ENCODE measurements at regions not wholly inside any gene's neighbourhood (a gene's known extent, or its start where the extent isn't known, plus 50 kb on each side); places are given as distances from the start of the nearest gene placed in this dataset.

DNA sequence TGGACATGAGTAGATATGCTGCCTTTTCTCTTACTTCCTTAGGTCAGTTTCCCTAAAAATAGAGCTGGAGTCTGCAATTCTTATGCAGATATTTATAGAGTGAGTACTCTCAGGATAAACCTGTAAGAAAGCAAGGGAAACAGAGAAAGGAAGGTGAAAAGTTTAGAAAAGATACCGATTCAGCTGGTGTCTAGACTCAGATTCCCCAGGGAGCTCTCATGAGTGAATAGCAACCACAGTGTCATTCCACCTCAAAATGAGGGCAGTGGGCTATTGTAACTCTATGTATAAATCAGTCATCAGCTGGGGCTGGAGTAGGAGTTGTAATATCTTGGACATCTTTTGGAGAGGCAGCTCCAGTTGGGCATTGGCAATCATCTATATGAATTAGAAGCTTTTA, 1485.1 kb upstream of the TMEFF2 start:
- Histone ChIP-seq H3K27ac (ENCODE audit: low read depth in 2 of 2, low read length in 2 of 2) (no peak overlapping the region), H3K9ac (ENCODE audit: low read length in 3 of 3) (no peak overlapping the region), H3K4me1 (ENCODE audit: control insufficient read depth in 2 of 3, insufficient read depth in 2 of 3, low read depth in 1 of 3, low read length in 3 of 3) (no peaks in the 10 kb centered on the region), H3K36me3 (ENCODE audit: control insufficient read depth in 2 of 3, insufficient read depth in 3 of 3, low read length in 3 of 3) (no peaks in the 10 kb centered on the region), H3K4me3 (ENCODE audit: low read length in 3 of 3) (no peak overlapping the region), H3K27me3 (ENCODE audit: control insufficient read depth, insufficient read depth, low read length) (no peaks in the 10 kb centered on the region), H3K9me3 (ENCODE audit: control insufficient read depth in 2 of 3, insufficient read depth in 1 of 3, low read length in 3 of 3) (no peaks in the 10 kb centered on the region)
- TF ChIP-seq, protein P1, sequence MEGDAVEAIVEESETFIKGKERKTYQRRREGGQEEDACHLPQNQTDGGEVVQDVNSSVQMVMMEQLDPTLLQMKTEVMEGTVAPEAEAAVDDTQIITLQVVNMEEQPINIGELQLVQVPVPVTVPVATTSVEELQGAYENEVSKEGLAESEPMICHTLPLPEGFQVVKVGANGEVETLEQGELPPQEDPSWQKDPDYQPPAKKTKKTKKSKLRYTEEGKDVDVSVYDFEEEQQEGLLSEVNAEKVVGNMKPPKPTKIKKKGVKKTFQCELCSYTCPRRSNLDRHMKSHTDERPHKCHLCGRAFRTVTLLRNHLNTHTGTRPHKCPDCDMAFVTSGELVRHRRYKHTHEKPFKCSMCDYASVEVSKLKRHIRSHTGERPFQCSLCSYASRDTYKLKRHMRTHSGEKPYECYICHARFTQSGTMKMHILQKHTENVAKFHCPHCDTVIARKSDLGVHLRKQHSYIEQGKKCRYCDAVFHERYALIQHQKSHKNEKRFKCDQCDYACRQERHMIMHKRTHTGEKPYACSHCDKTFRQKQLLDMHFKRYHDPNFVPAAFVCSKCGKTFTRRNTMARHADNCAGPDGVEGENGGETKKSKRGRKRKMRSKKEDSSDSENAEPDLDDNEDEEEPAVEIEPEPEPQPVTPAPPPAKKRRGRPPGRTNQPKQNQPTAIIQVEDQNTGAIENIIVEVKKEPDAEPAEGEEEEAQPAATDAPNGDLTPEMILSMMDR (IDR thresholded peaks at IDR 0.05; ENCODE audit: borderline replicate concordance, extremely low read depth, insufficient read depth), result no peak
- intact Hi-C loops (cut with DNase I), result no loop called here
- DNase-seq (no peak), FAIRE-seq (no peak)

DNA sequence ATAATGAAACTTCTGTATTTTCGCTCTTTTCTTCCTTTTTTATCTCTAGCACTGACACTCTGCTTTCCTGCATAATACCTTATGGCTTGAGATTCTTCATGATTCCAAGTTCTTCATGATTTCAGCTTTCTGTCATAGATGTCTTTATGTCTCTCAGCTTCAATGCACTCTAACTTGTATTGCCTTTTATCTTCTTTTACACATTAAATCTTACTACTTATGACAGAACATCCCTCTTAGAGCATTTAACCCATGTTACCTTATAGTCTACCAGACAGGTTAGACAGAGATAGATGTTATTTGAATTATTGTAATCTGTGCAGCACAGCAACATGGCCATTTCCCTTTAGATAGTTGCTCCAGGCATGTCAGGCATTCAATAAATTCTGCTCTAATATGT, 1475.7 kb upstream of the TMEFF2 start:
- DNase-seq (no peak), FAIRE-seq (no peak)
- Histone ChIP-seq H3K9me3 (ENCODE audit: control insufficient read depth in 2 of 3, insufficient read depth in 1 of 3, low read length in 3 of 3) (peaks cover 0 to 3% (median 0%) of the 10 kb centered on the region in 3 donors), H3K4me1 (ENCODE audit: control insufficient read depth in 2 of 3, insufficient read depth in 2 of 3, low read depth in 1 of 3, low read length in 3 of 3) (no peaks in the 10 kb centered on the region), H3K27me3 (ENCODE audit: control insufficient read depth, insufficient read depth, low read length) (no peaks in the 10 kb centered on the region), H3K27ac (ENCODE audit: low read depth in 2 of 2, low read length in 2 of 2) (no peak overlapping the region), H3K36me3 (ENCODE audit: control insufficient read depth in 2 of 3, insufficient read depth in 3 of 3, low read length in 3 of 3) (no peaks in the 10 kb centered on the region), H3K9ac (ENCODE audit: low read length in 3 of 3) (no peak overlapping the region), H3K4me3 (ENCODE audit: low read length in 3 of 3) (no peak overlapping the region)
- TF ChIP-seq, protein P1 (IDR thresholded peaks at IDR 0.05; ENCODE audit: borderline replicate concordance, extremely low read depth, insufficient read depth), result no peak
- intact Hi-C loops (cut with DNase I), result no loop called here

DNA sequence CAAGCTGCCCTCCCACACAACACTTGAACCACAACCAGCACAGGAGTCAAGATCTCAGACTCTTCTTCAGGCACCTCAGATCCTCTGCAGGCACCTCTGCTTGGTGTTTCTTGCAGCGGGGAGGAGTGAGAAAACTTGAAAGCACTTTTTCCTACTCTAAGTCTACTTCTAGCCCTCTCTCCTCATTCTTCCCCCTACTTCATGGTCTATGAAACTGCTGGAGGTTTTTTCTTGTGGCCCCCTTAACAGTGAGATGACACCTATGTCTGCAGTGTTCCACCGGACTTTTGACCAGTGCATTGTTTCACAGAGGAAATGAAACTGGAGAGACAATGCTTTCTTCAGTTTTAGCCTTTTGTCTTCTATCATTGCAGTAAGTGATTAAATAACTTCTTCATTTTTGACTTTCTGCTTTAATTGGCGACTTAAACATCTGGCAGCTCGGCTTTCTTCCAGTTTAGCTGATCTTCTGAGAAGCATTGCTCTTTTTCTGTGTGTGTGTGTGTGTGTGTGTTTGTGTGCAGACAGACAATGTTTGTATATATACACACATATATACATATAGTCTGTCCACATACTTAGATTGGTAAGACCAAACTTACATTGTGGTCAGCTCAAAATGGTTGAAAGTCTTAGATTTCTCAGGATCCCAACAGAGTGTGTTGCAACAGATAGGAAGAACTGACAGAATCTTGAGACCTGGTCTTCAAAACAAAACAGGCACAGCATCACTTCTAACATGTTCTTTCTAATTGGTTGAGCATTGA, 1474.0 kb upstream of the TMEFF2 start:
- Histone ChIP-seq H3K9ac (ENCODE audit: low read length in 3 of 3) (no peak overlapping the region), H3K36me3 (ENCODE audit: control insufficient read depth in 2 of 3, insufficient read depth in 3 of 3, low read length in 3 of 3) (no peaks in the 10 kb centered on the region), H3K9me3 (ENCODE audit: control insufficient read depth in 2 of 3, insufficient read depth in 1 of 3, low read length in 3 of 3) (peaks cover 0 to 3% (median 0%) of the 10 kb centered on the region in 3 donors), H3K27me3 (ENCODE audit: control insufficient read depth, insufficient read depth, low read length) (no peaks in the 10 kb centered on the region), H3K27ac (ENCODE audit: low read depth in 2 of 2, low read length in 2 of 2) (no peak overlapping the region), H3K4me3 (ENCODE audit: low read length in 3 of 3) (no peak overlapping the region), H3K4me1 (ENCODE audit: control insufficient read depth in 2 of 3, insufficient read depth in 2 of 3, low read depth in 1 of 3, low read length in 3 of 3) (no peaks in the 10 kb centered on the region)
- FAIRE-seq, result no peak
- DNase-seq, result no peak
- TF ChIP-seq, protein P1 (IDR thresholded peaks at IDR 0.05; ENCODE audit: borderline replicate concordance, extremely low read depth, insufficient read depth), result no peak
- intact Hi-C loops (cut with DNase I), result no loop called here

DNA sequence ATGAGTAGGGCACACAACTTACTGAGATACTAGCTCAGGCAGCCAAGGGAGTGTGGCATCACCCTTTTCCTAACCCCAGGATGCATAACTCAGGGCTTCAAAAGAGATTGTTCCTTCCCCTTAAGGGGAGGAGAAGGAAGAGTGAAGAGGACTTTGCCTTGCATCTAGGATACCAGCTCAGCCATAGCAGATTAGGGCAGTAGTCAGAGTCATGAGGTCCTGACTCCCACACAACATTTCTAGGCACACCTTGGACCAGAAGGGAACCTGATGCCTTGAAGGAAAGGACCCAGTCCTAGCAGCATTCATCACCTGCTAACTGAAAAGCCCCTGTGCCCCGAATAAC, 1433.2 kb upstream of the TMEFF2 start:
- Histone ChIP-seq H3K27ac (ENCODE audit: low read depth in 2 of 2, low read length in 2 of 2) (no peak overlapping the region), H3K4me3 (ENCODE audit: low read length in 3 of 3) (no peak overlapping the region), H3K9me3 (ENCODE audit: control insufficient read depth in 2 of 3, insufficient read depth in 1 of 3, low read length in 3 of 3) (no peaks in the 10 kb centered on the region), H3K4me1 (ENCODE audit: control insufficient read depth in 2 of 3, insufficient read depth in 2 of 3, low read depth in 1 of 3, low read length in 3 of 3) (no peaks in the 10 kb centered on the region), H3K9ac (ENCODE audit: low read length in 3 of 3) (no peak overlapping the region), H3K27me3 (ENCODE audit: control insufficient read depth, insufficient read depth, low read length) (no peaks in the 10 kb centered on the region), H3K36me3 (ENCODE audit: control insufficient read depth in 2 of 3, insufficient read depth in 3 of 3, low read length in 3 of 3) (no peaks in the 10 kb centered on the region)
- intact Hi-C loops (cut with DNase I), result no loop called here
- TF ChIP-seq, protein P1 (IDR thresholded peaks at IDR 0.05; ENCODE audit: borderline replicate concordance, extremely low read depth, insufficient read depth), result no peak
- DNase-seq, result no peak
- FAIRE-seq, result no peak
